Stimulated activated CD4-positive, alpha-beta T cell treated with anti-CD3 and anti-CD28 coated beads, Interleukin-4, amount 100 ng/mL, for 24 hours (primary cell): ENCODE measurements at regions not wholly inside any gene's neighbourhood (a gene's known extent, or its start where the extent isn't known, plus 50 kb on each side); places are given as distances from the start of the nearest gene placed in this dataset.
"Not testable (repeated sequence)": the region's sequence is repeated elsewhere in the genome, so short reads cannot be mapped to it uniquely, and the experiment has no call there.

Experiments used
- DNase-seq: peaks from one replicate; pipeline ENCODE4 v3.0.0-alpha.2; 2020

- not testable (repeated sequence) for DNase-seq
These were observed 281.1 kb downstream of the PTH2R start for GRCh38 chr2:208687720-208688119.

- DNase-seq = no peak
These were observed 291.5 kb downstream of the PTH2R start for GRCh38 chr2:208698114-208698513.

DNA sequence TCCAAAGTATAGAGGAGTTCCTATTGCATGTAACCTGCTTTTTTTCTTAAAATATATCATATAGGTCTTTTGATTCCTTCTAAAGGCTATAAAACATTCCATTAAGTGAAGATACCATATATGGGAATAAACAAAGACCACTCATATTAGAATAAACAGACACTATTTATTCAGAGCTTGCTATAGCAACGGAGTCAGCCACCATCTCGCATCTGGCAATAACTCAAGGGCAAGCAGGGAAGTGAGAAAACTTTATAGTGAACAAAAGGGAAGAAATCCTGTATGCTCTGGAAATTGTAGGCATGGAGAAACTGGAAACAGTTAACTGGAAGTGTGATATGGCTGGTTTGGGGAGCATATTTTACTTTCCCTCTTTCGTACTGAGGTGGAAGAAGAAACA lies 301.9 kb downstream of the PTH2R start:
- no peak for DNase-seq

- DNase-seq = no peak
These were observed 305.0 kb downstream of the PTH2R start for GRCh38 chr2:208711598-208711997.

GRCh38 chr2:208713066-208713745 lies 306.6 kb downstream of the PTH2R start:
- DNase-seq = no peak

GRCh38 chr2:208718828-208719227 lies 312.2 kb downstream of the PTH2R start:
- no peak for DNase-seq

DNA sequence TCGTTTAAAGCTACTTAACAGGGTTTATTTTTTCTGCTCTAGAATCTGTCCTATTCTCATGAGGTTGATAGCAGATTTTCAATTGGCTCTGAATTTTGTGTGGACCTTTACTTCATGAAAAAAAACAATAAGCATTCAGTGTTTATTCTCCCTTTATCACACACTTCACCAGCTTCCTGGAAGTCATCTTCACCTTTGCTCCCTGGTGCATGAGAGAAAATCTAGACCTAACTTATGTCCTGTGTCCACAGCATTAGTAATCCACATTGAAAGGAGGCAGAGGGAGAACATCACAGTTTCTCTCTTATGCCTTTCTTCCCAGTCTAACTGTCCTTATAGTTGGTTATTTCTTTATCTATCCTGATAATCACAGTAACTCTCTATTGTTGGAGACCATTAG lies 316.1 kb downstream of the PTH2R start:
- no peak for DNase-seq

DNA sequence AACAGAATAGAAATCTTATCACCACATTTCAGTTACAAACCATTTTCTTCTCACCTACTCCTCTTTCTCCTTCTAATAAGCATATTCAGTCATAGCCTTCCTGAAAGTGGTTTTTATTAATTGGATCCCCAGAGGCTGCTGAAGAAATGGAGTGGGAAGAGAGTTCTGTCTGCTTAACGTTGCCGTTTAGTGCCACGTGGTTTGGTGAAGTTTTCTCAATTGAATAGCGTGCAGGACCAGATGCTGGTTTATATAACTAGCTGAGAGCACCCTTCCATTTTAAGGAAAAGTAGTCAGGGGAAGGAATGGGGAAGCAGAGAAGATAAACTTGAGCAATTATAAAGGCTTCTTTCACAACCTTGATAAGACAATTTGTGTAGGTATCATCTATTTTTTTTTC lies 318.7 kb downstream of the PTH2R start:
- DNase-seq = no peak

DNA sequence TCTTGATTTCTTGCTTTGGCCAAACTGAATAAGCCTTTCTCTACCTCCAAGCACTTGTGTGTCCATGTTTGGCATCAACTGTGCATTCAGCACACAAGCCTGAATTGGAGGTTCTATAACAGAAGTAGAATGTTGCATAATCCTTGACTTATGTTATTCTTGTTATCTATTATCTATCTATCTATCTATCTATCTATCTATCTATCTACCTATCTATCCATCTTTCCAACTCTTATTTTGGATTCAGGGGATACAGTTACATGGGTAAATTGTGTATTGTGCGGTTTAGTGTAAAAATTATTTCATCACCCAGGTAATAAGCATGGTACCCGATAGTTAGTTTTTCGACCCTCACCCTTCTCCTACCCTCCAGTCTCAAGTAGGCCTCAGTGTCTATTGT lies 319.6 kb downstream of the PTH2R start:
- DNase-seq = no peak

- DNase-seq = not testable (repeated sequence)
These were observed 345.2 kb downstream of the PTH2R start for GRCh38 chr2:208751663-208752415.

DNA sequence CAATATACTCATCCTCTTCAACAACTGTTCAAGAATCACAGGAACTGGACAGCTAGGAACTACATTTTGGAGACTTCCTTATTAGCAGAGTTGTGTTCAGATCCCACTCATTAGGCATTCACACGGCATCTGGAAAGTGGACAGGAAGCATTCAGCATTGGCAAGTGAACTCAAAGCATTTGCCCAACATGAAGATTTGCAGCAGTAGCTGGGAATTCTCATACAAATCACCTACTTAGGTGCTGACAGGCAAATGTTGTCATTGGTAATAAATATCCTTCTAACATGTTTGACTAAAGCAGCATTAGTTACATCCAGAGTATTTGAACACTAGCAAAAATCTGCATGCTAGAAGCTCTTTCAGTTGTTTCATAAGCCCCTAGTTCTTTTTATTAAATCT lies 350.8 kb downstream of the PTH2R start:
- DNase-seq = no peak

GRCh38 chr2:208773074-208773473 lies 366.5 kb downstream of the PTH2R start:
- not testable (repeated sequence) for DNase-seq

DNA sequence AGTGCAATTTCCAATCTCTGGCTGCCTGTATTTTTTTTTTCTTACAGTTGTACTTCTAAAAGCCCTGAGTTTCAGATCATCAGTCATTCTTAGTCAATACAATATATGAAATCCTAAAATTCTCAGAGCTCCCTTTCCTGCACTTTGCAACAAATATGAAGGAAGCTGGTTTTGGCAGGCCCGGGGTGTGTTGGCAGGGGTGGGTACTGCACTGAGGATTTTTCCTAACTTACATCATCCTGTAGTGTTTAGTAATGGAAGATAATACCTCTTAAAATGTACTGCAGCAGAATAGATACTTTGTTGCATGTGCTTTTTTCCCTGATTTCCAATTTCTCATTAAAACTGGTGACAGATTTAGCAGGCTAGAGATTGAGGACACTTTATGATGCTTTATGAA lies 374.6 kb downstream of the PTH2R start:
- no peak for DNase-seq

- no peak for DNase-seq
These were observed 375.5 kb downstream of the PTH2R start for GRCh38 chr2:208782097-208782496.

DNA sequence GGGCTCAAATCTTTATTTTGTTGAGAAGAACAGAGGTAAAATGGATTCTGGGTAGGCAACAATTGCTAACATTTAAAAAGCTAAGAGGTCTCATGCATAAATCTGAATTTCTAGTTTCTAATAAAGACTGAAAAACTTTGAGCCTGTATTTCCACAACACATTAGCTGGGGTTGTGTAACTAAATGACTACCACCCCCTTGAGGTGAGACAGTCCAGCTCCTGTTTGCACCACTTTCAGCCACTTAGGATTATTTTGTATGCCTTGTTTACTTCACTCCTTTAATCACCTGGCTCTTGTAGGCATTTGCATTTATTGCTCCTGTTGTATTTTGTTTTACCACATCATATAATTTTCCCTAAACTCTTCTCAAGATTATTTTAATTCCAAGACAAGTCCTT lies 376.6 kb downstream of the PTH2R start:
- no peak for DNase-seq

DNA sequence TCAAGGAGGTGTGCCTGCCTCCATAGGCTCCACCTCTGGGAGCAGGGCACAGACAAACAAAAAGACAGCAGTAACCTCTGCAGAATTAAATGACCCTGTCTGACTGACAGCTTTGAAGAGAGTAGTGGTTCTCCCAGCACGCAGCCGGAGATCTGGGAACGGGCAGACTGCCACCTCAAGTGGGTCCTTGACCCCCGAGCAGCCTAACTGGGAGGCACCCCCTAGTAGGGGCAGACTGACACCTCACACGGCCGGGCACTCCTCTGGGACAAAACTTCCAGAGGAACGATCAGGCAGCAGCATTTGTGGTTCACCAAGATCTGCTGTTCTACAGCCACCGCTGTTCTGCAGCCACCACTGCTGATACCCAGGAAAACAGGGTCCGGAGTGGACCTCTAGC lies 378.2 kb downstream of the PTH2R start:
- DNase-seq = not testable (repeated sequence)

GRCh38 chr2:208791257-208791656 lies 384.7 kb downstream of the PTH2R start:
- DNase-seq = no peak

GRCh38 chr2:208792766-208793165 lies 386.2 kb downstream of the PTH2R start:
- no peak for DNase-seq

GRCh38 chr2:208793434-208793833 lies 386.8 kb downstream of the PTH2R start:
- DNase-seq = no peak

- DNase-seq = no peak
These were observed 387.8 kb downstream of the PTH2R start for GRCh38 chr2:208794288-208794975.

- DNase-seq = no peak
These were observed 392.1 kb downstream of the PTH2R start for GRCh38 chr2:208798698-208799097.

DNA sequence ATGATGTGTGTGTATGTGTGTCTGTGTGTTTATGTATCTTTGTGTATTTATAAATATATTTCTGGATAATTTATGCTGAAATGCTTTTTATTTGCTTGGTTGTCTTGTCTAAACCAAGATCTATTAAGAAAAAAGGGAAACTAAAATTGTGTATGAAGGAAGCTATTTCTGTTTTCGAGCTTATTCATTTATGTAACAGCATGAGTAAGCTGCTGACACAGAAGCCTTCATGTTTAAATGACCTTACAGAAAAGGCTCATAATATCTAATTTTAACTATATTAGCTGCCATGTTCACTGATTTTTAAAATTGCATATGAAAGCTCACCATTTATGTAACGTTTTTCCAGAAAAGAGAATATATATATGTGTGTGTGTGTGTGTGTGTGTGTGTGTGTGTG lies 392.8 kb downstream of the PTH2R start:
- DNase-seq = no peak

GRCh38 chr2:208800887-208801286 lies 394.3 kb downstream of the PTH2R start:
- DNase-seq = not testable (repeated sequence)

- no peak for DNase-seq
These were observed 401.2 kb downstream of the PTH2R start for GRCh38 chr2:208807756-208808155.
